GM21717 (cell line): ENCODE measurements at regions not wholly inside any gene's neighbourhood (a gene's known extent, or its start where the extent isn't known, plus 50 kb on each side); places are given as distances from the start of the nearest gene placed in this dataset.
A peak's percentile ranks its signal among the peaks of the same experiment; 100 is the strongest.

Experiments used
- ATAC-seq: cut with Tn5 transposase; IDR thresholded peaks from one replicate; pipeline ENCODE4 v1.9.1; 2021; ENCODE audit warnings: mild to moderate bottlenecking, moderate library complexity; ENCODE audit not compliant: unreplicated experiment

DNA sequence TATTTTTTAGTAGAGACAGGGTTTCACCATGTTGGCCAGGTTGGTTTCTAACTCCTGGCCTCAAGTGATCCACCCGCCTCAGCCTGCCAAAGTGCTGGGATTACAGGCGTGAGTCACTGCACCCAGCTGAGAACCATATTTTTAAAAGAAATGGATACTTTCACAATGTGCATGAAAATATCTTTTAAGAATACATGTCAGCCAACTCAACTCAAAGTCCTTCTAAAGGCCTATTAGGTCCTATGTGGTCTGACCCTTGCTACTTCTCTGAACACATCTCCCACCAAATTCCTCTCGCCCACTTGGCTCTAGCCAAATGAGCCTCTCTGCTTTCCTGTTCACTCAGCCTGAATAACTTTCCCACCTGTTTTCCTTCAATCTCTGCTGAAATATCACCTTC is 119.6 kb downstream of the MTX2 start:
- ATAC-seq, result no peak

GRCh38 chr2:176390276-176391147 is 121.3 kb downstream of the MTX2 start:
- no peak for ATAC-seq

DNA sequence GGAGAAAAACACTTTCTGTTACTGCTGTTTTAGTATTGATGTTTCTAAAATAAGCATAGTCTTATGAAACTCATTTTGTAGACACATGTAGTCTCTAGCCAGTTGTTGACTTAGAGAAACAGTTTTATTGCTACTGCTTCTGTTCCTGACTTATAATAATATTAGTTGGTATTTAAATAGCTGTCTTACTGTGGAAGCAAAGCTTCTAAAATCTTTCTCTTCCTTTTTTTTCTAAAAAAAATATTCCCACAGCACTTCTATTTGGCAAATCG is 121.8 kb downstream of the MTX2 start:
- no peak for ATAC-seq

GRCh38 chr2:176392249-176392648 is 123.0 kb downstream of the MTX2 start:
- no peak for ATAC-seq

DNA sequence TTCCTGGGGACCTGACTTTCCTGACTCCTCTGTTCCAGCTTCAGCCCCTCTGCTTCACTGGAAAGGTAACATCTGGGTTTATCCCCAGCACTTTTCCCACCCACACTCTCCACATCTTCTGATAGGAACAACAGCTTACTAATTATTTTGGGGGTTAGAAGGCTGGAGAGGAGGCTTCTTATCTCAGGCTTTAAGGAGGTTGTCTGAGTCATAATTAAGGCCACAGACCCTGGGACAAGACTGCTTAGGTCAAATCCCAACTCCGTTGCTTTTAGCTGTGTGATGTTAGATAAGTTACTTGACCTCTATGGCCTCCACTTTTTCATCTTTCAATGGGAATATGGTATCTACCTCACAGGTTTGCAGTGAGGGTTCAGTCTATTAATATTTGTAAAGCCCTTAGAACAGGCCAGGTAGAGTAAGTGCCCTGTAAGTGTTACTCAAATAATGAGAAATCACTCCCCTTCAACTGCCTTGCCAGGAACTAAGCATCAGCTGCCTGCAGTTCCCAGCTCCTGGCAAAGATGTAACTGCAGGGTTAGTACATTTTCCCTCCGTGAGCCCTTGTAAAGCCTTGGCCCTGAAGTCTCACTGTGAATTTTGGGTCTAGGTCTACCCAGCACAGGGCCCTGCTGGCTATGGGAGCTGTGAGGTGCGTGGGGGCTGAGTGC is 123.6 kb downstream of the MTX2 start:
- ATAC-seq, result no peak

- ATAC-seq, result no peak
Observed at GRCh38 chr2:176395273-176395854, 126.1 kb downstream of the MTX2 start.

DNA sequence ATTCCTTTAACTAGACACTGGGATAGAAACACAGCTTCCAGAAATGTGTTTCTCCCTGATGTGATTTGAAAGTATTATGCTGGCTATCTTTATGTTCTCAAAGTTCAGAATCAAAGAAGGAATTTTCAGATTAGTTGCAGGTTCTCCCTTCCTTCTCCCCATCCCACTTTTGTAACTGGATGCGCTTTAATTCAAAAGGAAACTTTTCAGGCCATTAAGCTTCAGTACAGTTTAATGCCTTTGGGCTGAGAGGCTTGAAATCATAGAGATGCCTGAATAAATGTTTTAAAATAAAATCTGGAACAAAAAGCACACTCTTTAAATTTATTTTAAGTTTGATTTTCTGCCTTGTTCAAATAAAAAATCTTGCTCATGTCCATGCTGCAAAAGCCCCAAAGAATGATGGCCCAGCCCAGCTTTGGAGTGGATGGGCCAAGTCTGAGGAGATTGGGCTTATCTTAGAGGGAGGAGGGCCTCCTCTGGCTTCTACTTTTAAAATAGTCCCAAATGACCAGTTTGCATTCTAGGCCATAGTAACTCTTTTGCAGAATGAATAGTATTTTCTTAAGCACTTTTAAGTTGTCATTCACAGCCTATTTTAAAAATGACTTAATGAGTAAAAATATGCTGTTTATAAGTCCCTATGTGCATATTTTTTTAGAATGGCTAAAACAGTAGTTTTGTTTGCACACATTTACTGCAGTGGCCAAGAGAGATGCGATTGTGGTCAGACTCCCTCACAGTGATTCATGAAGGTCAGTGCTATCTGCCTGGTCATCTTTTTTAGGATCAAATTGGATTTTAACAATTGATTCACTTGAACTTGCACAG is 129.2 kb downstream of the MTX2 start:
- no peak for ATAC-seq

GRCh38 chr2:176399074-176399598 is 129.9 kb downstream of the MTX2 start:
- no peak for ATAC-seq

DNA sequence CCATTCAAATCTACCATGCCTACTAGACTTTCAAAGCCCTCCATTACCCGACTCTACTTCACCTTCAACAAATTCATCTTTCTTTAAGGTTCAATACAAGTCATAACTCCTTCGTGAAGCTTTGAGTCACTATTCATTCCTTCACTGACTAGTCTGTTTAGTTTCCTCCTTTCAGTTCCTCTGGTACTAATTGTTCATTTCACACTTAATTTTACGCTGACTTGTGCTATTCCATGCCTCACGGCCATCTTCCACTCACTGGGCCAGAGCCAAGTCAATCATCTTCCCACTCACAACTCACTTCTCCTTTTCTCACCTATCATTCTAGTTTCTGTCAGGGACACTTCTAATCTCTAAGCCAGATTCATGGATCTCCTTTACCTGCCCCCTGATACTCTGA is 136.2 kb downstream of the MTX2 start:
- ATAC-seq, result peak; percentile 91

DNA sequence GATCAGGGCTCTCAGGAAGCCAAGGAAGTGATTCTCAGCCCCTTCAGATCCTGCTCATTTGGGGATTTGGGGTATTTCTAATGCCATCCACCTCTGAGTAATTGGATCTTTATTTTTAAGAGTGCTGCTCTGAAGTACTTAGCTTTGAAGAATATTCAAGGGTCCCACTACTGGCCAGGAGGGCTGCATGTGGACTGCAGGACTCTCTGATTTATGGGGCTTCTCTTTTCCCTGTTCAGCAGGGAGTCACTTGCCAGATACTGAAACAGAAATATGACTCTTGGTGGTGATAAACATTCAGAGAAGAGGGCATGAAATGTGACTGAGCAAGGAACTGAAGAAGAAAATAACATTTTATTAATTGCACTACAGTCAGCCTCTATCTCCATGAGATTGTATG is 138.5 kb downstream of the MTX2 start:
- no peak for ATAC-seq

DNA sequence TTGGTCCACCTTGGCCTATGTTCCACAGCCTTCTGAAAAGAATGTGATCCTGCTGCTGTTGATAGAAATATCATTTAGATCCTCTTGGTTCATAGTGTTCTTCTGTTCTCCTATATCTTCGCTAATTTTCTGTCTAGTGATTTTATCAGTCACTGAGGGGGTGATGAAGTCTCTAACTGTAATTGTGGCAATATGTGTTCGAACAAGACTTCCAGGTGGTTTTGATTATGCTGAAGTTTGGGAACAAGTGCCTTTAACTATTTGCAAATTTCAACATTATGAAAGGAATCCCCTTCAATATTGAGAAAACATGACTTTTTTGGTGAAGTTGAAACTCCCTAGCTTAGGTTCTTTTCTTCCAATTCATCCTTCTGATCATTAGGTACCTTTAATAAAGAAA is 140.4 kb downstream of the MTX2 start:
- no peak for ATAC-seq

GRCh38 chr2:176412136-176412535 is 142.9 kb downstream of the MTX2 start:
- no peak for ATAC-seq

GRCh38 chr2:176413786-176414185 is 144.5 kb downstream of the MTX2 start:
- no peak for ATAC-seq

DNA sequence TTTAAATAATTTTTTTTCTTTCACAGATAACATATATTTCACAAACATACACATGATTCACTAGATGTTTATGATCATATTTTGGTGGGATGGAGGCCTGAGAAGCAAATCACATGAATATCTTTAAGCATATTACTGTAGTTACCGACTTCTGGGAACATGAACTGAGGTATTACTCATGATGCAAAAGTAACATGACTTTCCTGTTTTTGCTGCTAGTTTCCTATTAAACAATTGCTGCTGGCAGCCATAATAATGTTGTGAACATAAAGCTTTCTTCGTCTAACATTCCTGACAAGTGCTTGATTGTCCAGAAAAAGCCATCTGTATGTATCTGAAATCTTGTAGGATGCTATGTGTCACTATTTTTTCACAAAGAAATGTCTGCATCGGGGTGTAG is 145.4 kb downstream of the MTX2 start:
- no peak for ATAC-seq

DNA sequence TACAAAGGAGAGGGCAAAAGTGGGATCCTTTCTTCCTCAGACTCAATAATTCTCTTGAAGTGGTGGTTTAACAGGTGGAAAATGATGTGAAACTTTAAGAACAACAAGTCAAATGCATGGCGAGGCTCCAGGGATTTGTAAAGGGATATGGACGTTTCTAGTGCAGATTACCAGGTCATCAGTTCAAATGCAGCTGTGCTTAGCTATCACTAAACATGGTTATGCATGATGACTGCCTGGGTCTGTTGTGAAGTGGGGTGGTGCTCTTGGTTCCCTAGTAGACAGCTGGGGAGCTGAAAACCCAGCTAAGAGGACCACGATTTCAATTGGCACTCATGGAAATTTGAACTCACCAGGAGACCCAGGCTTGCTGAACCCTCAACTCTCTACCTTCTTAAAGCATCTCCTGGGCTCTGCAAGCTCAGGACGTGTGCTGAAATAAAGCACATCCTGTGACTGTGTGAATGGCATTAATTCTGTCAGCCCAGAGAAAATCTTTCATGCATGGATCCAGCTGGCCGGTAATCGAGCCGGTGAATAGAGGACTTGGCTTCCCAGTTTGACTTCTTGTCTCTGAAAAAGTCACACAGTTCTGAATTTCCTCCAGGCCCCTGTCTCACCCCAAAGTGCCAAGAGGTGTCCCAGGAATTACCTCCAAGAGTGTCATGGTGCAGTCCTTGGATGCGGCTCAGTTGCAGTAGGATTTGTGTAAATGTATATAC is 146.1 kb downstream of the MTX2 start:
- ATAC-seq, result no peak

DNA sequence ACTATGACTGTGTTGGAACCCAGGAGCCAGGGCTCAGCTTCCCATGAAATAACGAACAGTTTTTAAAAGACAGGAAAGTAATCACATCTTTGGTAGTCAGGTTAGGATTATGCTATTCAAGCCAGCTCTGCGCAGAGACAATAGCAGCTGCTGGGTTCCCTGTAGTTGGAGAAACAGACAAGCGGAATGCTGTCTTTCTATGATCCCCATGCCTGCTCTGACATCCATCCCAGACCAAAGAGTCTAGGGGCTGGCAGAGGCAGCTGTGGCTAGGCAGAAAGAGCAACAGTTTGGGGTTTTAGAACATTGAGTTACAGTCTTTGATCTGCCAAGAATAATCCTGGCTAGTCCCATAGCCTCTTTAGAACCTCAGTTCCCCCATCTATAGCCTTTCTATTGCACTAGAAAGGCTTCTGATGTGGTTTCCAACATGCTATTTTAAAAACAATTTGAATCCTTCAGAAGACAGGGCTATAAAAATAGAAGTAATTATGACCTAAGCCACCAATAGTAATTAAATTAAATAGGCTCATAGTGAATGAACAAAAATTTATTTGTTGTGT is 146.8 kb downstream of the MTX2 start:
- ATAC-seq, result no peak

- no peak for ATAC-seq
Observed at GRCh38 chr2:176418768-176419167, 149.5 kb downstream of the MTX2 start.

- no peak for ATAC-seq
Observed at GRCh38 chr2:176419591-176420071, 150.4 kb downstream of the MTX2 start.

- ATAC-seq, result no peak
Observed at GRCh38 chr2:176421297-176422050, 152.2 kb downstream of the MTX2 start.
